Body of pancreas (tissue), 4 donors: ENCODE measurements at regions not wholly inside any gene's neighbourhood (a gene's known extent, or its start where the extent isn't known, plus 50 kb on each side); places are given as distances from the start of the nearest gene placed in this dataset.

ENCODE experiments used
- ATAC-seq: fragments of 150-250 bp; one replicate; pipeline ENCODE4 v1.9.1; 2016
- DNase-seq, 4 donors: peaks; one replicate each; pipeline ENCODE4 v3.0.0-alpha.2; 2019
- H3K27ac ChIP-seq, 4 donors: fragments of 200-600 bp; sonication (generic); 1 replicate in 3 of 4; 2 replicates in 1 of 4; pipeline versions ENCODE4 v1.5.1 to v1.6.1; 2016 to 2019; ENCODE audit warnings: mild to moderate bottlenecking in 1 of 4, mixed read lengths in 1 of 4, moderate library complexity in 1 of 4
- H3K27me3 ChIP-seq, 2 donors: fragments of 200-600 bp; sonication (generic); one replicate each; pipeline ENCODE4 v1.6.0; 2016; ENCODE audit warnings: mild to moderate bottlenecking in 1 of 2
- H3K36me3 ChIP-seq, 2 donors: fragments of 200-600 bp; sonication (generic); replicated peaks in 1 of 2; 2 replicates each; pipeline ENCODE4 v1.5.1; 2016; ENCODE audit warnings: low read depth in 2 of 2; ENCODE audit not compliant: insufficient read depth in 1 of 2
- H3K4me1 ChIP-seq: fragments of 200-600 bp; sonication (generic); one replicate; pipeline ENCODE4 v1.6.0; 2016
- H3K4me3 ChIP-seq, 2 donors: fragments of 200-600 bp; sonication (generic); 1 replicate in 1 of 2; 2 replicates in 1 of 2; pipeline ENCODE4 v1.5.1; 2016 to 2019
- H3K9me3 ChIP-seq, 3 donors: fragments of 200-600 bp; sonication (generic); 1 replicate in 2 of 3; 2 replicates in 1 of 3; pipeline ENCODE4 v1.5.1; 2016
- POLR2A ChIP-seq, 3 donors: fragments of 450-650 bp; IDR thresholded peaks; one replicate each; pipeline ENCODE4 v1.6.1; 2016; ENCODE audit warnings: antibody characterized with exemption in 3 of 3, mild to moderate bottlenecking in 2 of 3
- WGBS, 2 donors: methylation state at CpG; one replicate each; pipeline ENCODE4 v1.1.5; 2017; 5-methylcytosine and 5-hydroxymethylcytosine counted together
- intact Hi-C: fragments of 100-400 bp; cut with DNase I; formaldehyde crosslinking; loops from one replicate; pipeline ENCODE4 v1.15.1; 2023
- TF ChIP-seq, protein P1 (sequence below), 7 experiments: fragments of 450-650 bp in 4 of 7; fragments of 200-600 bp in 3 of 7; sonication (generic) in 3 of 7; IDR thresholded peaks; one replicate each; pipeline ENCODE4 v1.5.1; 2016 to 2019; ENCODE audit warnings: antibody characterized with exemption in 7 of 7

DNA sequence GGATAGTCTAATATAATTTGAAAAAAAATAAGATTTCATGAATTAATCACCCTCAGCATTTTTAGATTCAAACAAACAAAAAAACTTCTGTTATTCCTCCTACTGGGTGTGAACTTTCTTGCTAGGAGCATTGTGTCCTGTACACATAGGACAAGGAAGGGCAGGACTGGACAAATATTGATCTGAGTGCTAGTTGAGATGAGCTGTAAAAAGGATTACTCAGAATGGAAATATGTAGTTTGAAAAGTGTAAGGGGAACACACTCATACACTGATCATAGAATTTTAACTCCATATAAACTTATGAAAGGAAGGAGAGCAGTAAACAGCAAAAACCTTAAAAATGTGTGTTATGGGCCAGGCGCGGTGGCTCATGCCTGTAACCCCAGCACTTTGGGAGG, 156.5 kb upstream of the ZNF648 start:
- ATAC-seq, result no peak
- WGBS, 2 donors, result 63 to 100% methylated on average over 2 of the region's 2 CpGs
- no peaks in the 10 kb centered on the region for H3K27me3 ChIP-seq

DNA sequence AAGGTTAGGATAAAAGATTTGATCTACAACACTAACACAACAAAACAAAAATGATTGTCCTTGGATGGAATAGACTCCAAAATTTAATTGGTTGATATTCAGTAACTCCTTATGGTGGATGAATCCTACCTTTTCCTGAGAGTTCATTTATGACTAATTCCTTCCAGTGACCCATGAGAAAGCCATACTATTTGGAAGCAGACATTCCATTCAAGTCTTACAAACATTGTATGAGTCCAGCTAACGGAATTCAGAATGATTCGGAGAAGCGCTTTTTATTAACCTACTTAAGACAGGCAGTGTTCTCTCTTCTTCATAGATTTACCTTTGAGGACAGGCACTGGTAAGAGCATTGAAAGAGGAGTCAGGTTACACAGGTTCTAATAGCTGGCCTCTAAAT, 155.6 kb upstream of the ZNF648 start:
- Histone ChIP-seq H3K27ac (no peak overlapping the region), H3K27me3 (no peaks in the 10 kb centered on the region), H3K36me3 (no peaks in the 10 kb centered on the region), H3K4me3 (no peak overlapping the region), H3K9me3 (no peaks in the 10 kb centered on the region), H3K4me1 (no peaks in the 10 kb centered on the region)
- TF ChIP-seq, protein P1, sequence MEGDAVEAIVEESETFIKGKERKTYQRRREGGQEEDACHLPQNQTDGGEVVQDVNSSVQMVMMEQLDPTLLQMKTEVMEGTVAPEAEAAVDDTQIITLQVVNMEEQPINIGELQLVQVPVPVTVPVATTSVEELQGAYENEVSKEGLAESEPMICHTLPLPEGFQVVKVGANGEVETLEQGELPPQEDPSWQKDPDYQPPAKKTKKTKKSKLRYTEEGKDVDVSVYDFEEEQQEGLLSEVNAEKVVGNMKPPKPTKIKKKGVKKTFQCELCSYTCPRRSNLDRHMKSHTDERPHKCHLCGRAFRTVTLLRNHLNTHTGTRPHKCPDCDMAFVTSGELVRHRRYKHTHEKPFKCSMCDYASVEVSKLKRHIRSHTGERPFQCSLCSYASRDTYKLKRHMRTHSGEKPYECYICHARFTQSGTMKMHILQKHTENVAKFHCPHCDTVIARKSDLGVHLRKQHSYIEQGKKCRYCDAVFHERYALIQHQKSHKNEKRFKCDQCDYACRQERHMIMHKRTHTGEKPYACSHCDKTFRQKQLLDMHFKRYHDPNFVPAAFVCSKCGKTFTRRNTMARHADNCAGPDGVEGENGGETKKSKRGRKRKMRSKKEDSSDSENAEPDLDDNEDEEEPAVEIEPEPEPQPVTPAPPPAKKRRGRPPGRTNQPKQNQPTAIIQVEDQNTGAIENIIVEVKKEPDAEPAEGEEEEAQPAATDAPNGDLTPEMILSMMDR (IDR thresholded peaks at IDR 0.05), result no peak
- TF ChIP-seq POLR2A (IDR thresholded peaks at IDR 0.05), result no peak
- ATAC-seq (no peak), DNase-seq (no peak)
- intact Hi-C loops, result no loop called here
- WGBS, 2 donors, result 96 to 97% methylated on average over 3 of the region's 3 CpGs

More for the DNA sequence above, 156.5 kb upstream of the ZNF648 start:
- intact Hi-C loops, result no loop called here
- Histone ChIP-seq H3K27ac (no peak overlapping the region), H3K9me3 (no peaks in the 10 kb centered on the region), H3K4me3 (no peak overlapping the region), H3K4me1 (no peaks in the 10 kb centered on the region), H3K36me3 (no peaks in the 10 kb centered on the region)
- DNase-seq, result no peak
- TF ChIP-seq POLR2A (IDR thresholded peaks at IDR 0.05), result no peak
- TF ChIP-seq, protein P1 (IDR thresholded peaks at IDR 0.05), result no peak

DNA sequence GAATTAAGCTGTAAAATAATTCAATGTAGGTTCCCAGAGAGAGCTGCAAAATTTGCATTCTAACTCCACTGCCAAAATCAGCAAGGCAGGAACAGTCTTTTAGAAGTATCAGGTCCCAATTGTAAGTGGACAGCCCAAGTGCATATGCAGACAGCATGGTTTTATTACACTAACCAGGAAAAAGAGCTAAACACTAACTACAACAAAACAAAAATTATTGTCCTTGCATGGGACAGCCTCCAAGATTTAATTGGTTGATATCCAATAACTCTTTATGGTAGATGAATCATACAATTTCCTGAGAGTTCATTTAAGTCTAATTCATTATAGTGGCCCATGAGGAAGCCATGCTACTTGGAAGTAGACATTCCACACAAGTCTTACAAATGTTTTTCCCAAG, 154.3 kb upstream of the ZNF648 start:
- H3K9me3 ChIP-seq, result no peaks in the 10 kb centered on the region
- no peak for ATAC-seq
- H3K4me3 ChIP-seq, result no peak overlapping the region
- H3K4me1 ChIP-seq, result no peaks in the 10 kb centered on the region
- no peak for DNase-seq
- no peak for TF ChIP-seq POLR2A (IDR thresholded peaks at IDR 0.05)
- TF ChIP-seq, protein P1 (IDR thresholded peaks at IDR 0.05), result no peak
- no peaks in the 10 kb centered on the region for H3K36me3 ChIP-seq
- intact Hi-C loops, result no loop called here
- no peaks in the 10 kb centered on the region for H3K27me3 ChIP-seq
- H3K27ac ChIP-seq, result no peak overlapping the region

DNA sequence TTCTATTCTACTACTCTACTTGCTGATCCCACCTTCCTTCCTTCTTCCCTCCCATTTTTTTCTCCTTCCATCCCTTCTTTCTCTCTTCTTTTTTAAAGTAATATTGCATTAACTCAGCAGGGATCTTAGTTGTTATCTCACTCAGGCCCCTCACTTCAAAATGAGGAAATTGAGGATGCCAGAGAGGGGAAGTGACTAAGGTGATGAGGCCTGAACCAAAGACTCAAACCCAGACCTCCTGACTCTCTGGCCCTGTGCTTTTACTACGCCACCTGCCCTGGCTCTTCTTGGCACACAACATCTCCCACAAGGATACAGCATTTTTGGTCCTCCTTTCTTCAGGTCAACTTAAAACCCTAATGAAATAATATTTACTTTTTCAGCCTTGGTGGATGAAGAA, 151.7 kb upstream of the ZNF648 start:
- WGBS, 2 donors, result 86 to 95% methylated on average over 1 of the region's 1 CpG
- H3K27me3 ChIP-seq, result no peaks in the 10 kb centered on the region
- ATAC-seq, result no peak
- intact Hi-C loops, result no loop called here
- H3K36me3 ChIP-seq, result no peaks in the 10 kb centered on the region
- DNase-seq, result no peak
- no peak for TF ChIP-seq POLR2A (IDR thresholded peaks at IDR 0.05)
- TF ChIP-seq, protein P1 (IDR thresholded peaks at IDR 0.05), result no peak
- no peak overlapping the region for H3K27ac ChIP-seq
- no peaks in the 10 kb centered on the region for H3K4me1 ChIP-seq
- H3K9me3 ChIP-seq, result no peaks in the 10 kb centered on the region
- no peak overlapping the region for H3K4me3 ChIP-seq

DNA sequence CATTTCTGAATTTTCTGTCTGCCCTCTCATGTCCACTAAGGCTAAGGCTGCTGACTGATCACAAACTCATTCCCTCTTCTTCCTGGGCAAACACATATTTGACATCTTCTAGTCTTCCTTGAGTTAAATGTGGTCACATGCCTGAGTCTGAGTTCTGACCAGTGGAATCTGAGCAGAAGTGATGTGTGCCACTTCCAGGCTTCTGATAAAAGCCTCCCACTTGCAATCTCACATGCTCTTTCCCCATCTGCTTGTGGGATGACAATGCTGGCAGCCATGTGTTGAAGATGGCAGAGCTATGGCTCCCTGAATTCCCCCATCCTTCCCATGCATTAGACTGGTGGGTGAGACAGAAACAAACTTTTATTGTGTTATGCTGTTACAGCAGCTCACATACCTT, 149.9 kb upstream of the ZNF648 start:
- intact Hi-C loops, result no loop called here
- Histone ChIP-seq H3K36me3 (no peaks in the 10 kb centered on the region), H3K4me1 (no peaks in the 10 kb centered on the region), H3K9me3 (no peaks in the 10 kb centered on the region), H3K27me3 (no peaks in the 10 kb centered on the region), H3K4me3 (no peak overlapping the region), H3K27ac (no peak overlapping the region)
- ATAC-seq (no peak), DNase-seq (no peak)
- TF ChIP-seq, protein P1 (IDR thresholded peaks at IDR 0.05), result no peak
- TF ChIP-seq POLR2A (IDR thresholded peaks at IDR 0.05), result no peak
